H1 (cell line): ENCODE measurements at regions not wholly inside any gene's neighbourhood (a gene's known extent, or its start where the extent isn't known, plus 50 kb on each side); places are given as distances from the start of the nearest gene placed in this dataset.
A peak's percentile ranks its signal among the peaks of the same experiment; 100 is the strongest.
"Not testable (repeated sequence)": the region's sequence is repeated elsewhere in the genome, so short reads cannot be mapped to it uniquely, and the experiment has no call there.

ENCODE experiments used
- CTCF ChIP-seq, 3 experiments: IDR thresholded peaks; 1 replicate in 2 of 3; 2 replicates in 1 of 3; pipeline versions ENCODE4 v1.5.1 to v1.6.1; 2011; ENCODE audit warnings: low read length in 3 of 3, mild to moderate bottlenecking in 3 of 3, inconsistent platforms in 2 of 3, low read depth in 1 of 3, moderate library complexity in 1 of 3; ENCODE audit not compliant: insufficient read depth in 1 of 3; ENCODE audit errors: control extremely low read depth in 1 of 3
- EZH2 ChIP-seq: fragments of 200-600 bp; sonication (generic); IDR thresholded peaks from 2 replicates; pipeline ENCODE4 v1.7.1; 2012; ENCODE audit warnings: low read depth, mild to moderate bottlenecking, moderate library complexity, low read length, inconsistent platforms; ENCODE audit not compliant: severe bottlenecking
- JUND ChIP-seq: IDR thresholded peaks from 2 replicates; pipeline ENCODE4 v1.6.1; 2011; ENCODE audit warnings: mild to moderate bottlenecking, improper control_type of control experiment, low read length
- MAFK ChIP-seq: IDR thresholded peaks from 2 replicates; pipeline ENCODE4 v1.6.1; 2012; ENCODE audit warnings: low read depth, mild to moderate bottlenecking, improper control_type of control experiment, low read length
- POLR2A ChIP-seq, 2 experiments: IDR thresholded peaks; 1 replicate in 1 of 2; 2 replicates in 1 of 2; pipeline ENCODE4 v1.6.1; 2011; ENCODE audit warnings: low read depth in 2 of 2, low read length in 2 of 2, mild to moderate bottlenecking in 2 of 2; ENCODE audit errors: control extremely low read depth in 1 of 2
- POLR2AphosphoS5 ChIP-seq: IDR thresholded peaks from 2 replicates; pipeline ENCODE4 v1.6.1; 2011; ENCODE audit warnings: low read depth, low read length
- POU5F1 ChIP-seq: IDR thresholded peaks from 2 replicates; pipeline ENCODE4 v1.6.1; 2011; ENCODE audit warnings: low read depth, mild to moderate bottlenecking, low read length, moderate library complexity
- RAD21 ChIP-seq, 2 experiments: IDR thresholded peaks in 1 of 2; conservative IDR thresholded peaks in 1 of 2; 2 replicates each; pipeline ENCODE4 v1.6.1; 2011; ENCODE audit warnings: low read depth in 2 of 2, low read length in 2 of 2, improper control_type of control experiment in 1 of 2, inconsistent platforms in 1 of 2, mild to moderate bottlenecking in 1 of 2, moderate library complexity in 1 of 2
- TAF1 ChIP-seq: IDR thresholded peaks from 2 replicates; pipeline ENCODE4 v1.6.1; 2011; ENCODE audit warnings: mild to moderate bottlenecking, low read depth, low read length
- YY1 ChIP-seq: IDR thresholded peaks from 2 replicates; pipeline ENCODE4 v1.6.1; 2011; ENCODE audit warnings: low read depth, mild to moderate bottlenecking, low read length

- TF ChIP-seq MAFK; POLR2AphosphoS5; POLR2A (IDR thresholded peaks at IDR 0.05; ENCODE audit: control extremely low read depth in 1 of 2, low read depth in 2 of 2, low read length in 2 of 2); POU5F1; EZH2; JUND; TAF1; YY1: not testable (repeated sequence)
- peak; percentile 14 to 32; a peak in 2 of 4 replicates for TF ChIP-seq RAD21 (IDR thresholded peaks at IDR 0.05 in 1 of 2, conservative IDR thresholded peaks at IDR 0.05 in 1 of 2; ENCODE audit: low read depth in 2 of 2, low read length in 2 of 2)
- peak; percentile 17 to 39 (median 18) for TF ChIP-seq CTCF (IDR thresholded peaks at IDR 0.05; ENCODE audit: control extremely low read depth in 1 of 3, insufficient read depth in 1 of 3, low read depth in 1 of 3, low read length in 3 of 3)
Observed at GRCh38 chr5:21485458-21486000, 1367.6 kb downstream of the CDH12 start.
